SU-DHL-6 (cell line): ENCODE measurements at regions not wholly inside any gene's neighbourhood (a gene's known extent, or its start where the extent isn't known, plus 50 kb on each side); places are given as distances from the start of the nearest gene placed in this dataset.

ENCODE experiments used
- H2AFZ ChIP-seq: fragments of 200-600 bp; sonication (generic); 2 replicates; pipeline ENCODE4 v1.6.1; 2014; ENCODE audit warnings: low read depth, mild to moderate bottlenecking, moderate library complexity, mixed read lengths, antibody characterized with exemption, low read length; ENCODE audit not compliant: severe bottlenecking
- H3F3A ChIP-seq: fragments of 200-600 bp; shearing (Covaris generic); 2 replicates; pipeline ENCODE4 v1.6.0; 2016; ENCODE audit warnings: antibody characterized with exemption, mild to moderate bottlenecking; ENCODE audit not compliant: insufficient read depth
- H3K27ac ChIP-seq: fragments of 200-600 bp; sonication (generic); 2 replicates; pipeline ENCODE4 v1.5.1; 2016; ENCODE audit warnings: low read depth, mild to moderate bottlenecking, low read length, moderate library complexity, mixed read lengths
- H3K27me3 ChIP-seq: fragments of 200-600 bp; sonication (generic), shearing (Covaris generic); 2 replicates; pipeline ENCODE4 v1.6.0; 2014; ENCODE audit warnings: mild to moderate bottlenecking, low read length
- H3K36me3 ChIP-seq: fragments of 200-600 bp; sonication (generic); 2 replicates; pipeline ENCODE4 v1.6.1; 2014; ENCODE audit warnings: mild to moderate bottlenecking, low read length, mixed read lengths
- H3K4me2 ChIP-seq: fragments of 300-600, 200-600 bp; shearing (Covaris generic), sonication (generic); 2 replicates; pipeline ENCODE4 v1.6.0; 2014; ENCODE audit warnings: low read length, low read depth, mild to moderate bottlenecking; ENCODE audit not compliant: poor library complexity, severe bottlenecking
- H3K4me3 ChIP-seq: fragments of 200-600 bp; sonication (generic); 2 replicates; pipeline ENCODE4 v1.5.1; 2014; ENCODE audit warnings: antibody characterized with exemption, low read length, mild to moderate bottlenecking, mixed read lengths; ENCODE audit not compliant: insufficient read depth, poor library complexity, severe bottlenecking
- H3K79me2 ChIP-seq: fragments of 200-600 bp; sonication (generic); 2 replicates; pipeline ENCODE4 v1.6.1; 2014; ENCODE audit warnings: mild to moderate bottlenecking, low read length, moderate library complexity; ENCODE audit not compliant: insufficient read depth
- H3K9ac ChIP-seq: fragments of 200-600 bp; sonication (generic); 2 replicates; pipeline ENCODE4 v1.7.0; 2014; ENCODE audit warnings: mild to moderate bottlenecking, low read length
- H3K9me2 ChIP-seq: fragments of 200-600 bp; sonication (generic); replicated peaks from 2 replicates; pipeline ENCODE4 v1.6.1; 2014; ENCODE audit warnings: low read length; ENCODE audit not compliant: insufficient read depth
- H3K9me3 ChIP-seq: fragments of 200-600 bp; sonication (generic); 2 replicates; pipeline ENCODE4 v1.6.1; 2014; ENCODE audit warnings: low read length, mixed read lengths; ENCODE audit not compliant: insufficient read depth
- H4K20me1 ChIP-seq: fragments of 200-600 bp; sonication (generic); 2 replicates; pipeline ENCODE4 v1.6.1; 2014; ENCODE audit warnings: low read depth, mild to moderate bottlenecking, antibody characterized with exemption, low read length, moderate library complexity, mixed read lengths
- EZH2phosphoT487 ChIP-seq: fragments of 200-600 bp; sonication (generic), shearing (Covaris generic); conservative IDR thresholded peaks from 2 replicates; pipeline ENCODE4 v1.6.1; 2018; ENCODE audit warnings: mild to moderate bottlenecking, antibody characterized with exemption, low read length, moderate library complexity, mixed read lengths
- TF ChIP-seq, protein P1 (sequence below): fragments of 200-600 bp; sonication (generic); IDR thresholded peaks from one replicate; pipeline ENCODE4 v1.5.1; 2017; ENCODE audit warnings: antibody characterized with exemption, mild to moderate bottlenecking, low read length, moderate library complexity; ENCODE audit not compliant: insufficient read depth, poor library complexity, severe bottlenecking

- Histone ChIP-seq H2AFZ (no peak overlapping the region), H3K27ac (no peak overlapping the region)
- no peak for TF ChIP-seq EZH2phosphoT487
- TF ChIP-seq, protein P1, sequence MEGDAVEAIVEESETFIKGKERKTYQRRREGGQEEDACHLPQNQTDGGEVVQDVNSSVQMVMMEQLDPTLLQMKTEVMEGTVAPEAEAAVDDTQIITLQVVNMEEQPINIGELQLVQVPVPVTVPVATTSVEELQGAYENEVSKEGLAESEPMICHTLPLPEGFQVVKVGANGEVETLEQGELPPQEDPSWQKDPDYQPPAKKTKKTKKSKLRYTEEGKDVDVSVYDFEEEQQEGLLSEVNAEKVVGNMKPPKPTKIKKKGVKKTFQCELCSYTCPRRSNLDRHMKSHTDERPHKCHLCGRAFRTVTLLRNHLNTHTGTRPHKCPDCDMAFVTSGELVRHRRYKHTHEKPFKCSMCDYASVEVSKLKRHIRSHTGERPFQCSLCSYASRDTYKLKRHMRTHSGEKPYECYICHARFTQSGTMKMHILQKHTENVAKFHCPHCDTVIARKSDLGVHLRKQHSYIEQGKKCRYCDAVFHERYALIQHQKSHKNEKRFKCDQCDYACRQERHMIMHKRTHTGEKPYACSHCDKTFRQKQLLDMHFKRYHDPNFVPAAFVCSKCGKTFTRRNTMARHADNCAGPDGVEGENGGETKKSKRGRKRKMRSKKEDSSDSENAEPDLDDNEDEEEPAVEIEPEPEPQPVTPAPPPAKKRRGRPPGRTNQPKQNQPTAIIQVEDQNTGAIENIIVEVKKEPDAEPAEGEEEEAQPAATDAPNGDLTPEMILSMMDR = no peak
Measured at GRCh38 chr3:176942305-176942704, 255.0 kb downstream of the TBL1XR1 start.

GRCh38 chr3:176941689-176942088, 255.6 kb downstream of the TBL1XR1 start:
- H3K4me2 ChIP-seq = no peak overlapping the region
- no peak for TF ChIP-seq EZH2phosphoT487
- TF ChIP-seq, protein P1 = no peak

More at GRCh38 chr3:176942305-176942704, 255.0 kb downstream of the TBL1XR1 start:
- Histone ChIP-seq H3K9ac (no peak overlapping the region), H3F3A (no peaks in the 10 kb centered on the region), H3K4me2 (no peak overlapping the region), H3K27me3 (no peaks in the 10 kb centered on the region), H3K9me3 (no peaks in the 10 kb centered on the region), H3K79me2 (no peaks in the 10 kb centered on the region), H3K4me3 (no peak overlapping the region), H4K20me1 (no peaks in the 10 kb centered on the region), H3K36me3 (no peaks in the 10 kb centered on the region), H3K9me2 (no peaks in the 10 kb centered on the region)

GRCh38 chr3:176939022-176939817, 258.1 kb downstream of the TBL1XR1 start:
- TF ChIP-seq, protein P1 = peak; percentile 84
- TF ChIP-seq EZH2phosphoT487 = no peak
- H3K4me2 ChIP-seq = no peak overlapping the region
- H4K20me1 ChIP-seq = no peaks in the 10 kb centered on the region
- no peaks in the 10 kb centered on the region for H3K79me2 ChIP-seq
- H3K9ac ChIP-seq = no peak overlapping the region
- no peaks in the 10 kb centered on the region for H3K27me3 ChIP-seq
- H2AFZ ChIP-seq = no peak overlapping the region
- H3K4me3 ChIP-seq = no peak overlapping the region
- no peak overlapping the region for H3K27ac ChIP-seq
- H3F3A ChIP-seq = no peaks in the 10 kb centered on the region
- H3K9me2 ChIP-seq = no peaks in the 10 kb centered on the region
- H3K36me3 ChIP-seq = no peaks in the 10 kb centered on the region
- H3K9me3 ChIP-seq = no peaks in the 10 kb centered on the region

More at GRCh38 chr3:176941689-176942088, 255.6 kb downstream of the TBL1XR1 start:
- H3K9me3 ChIP-seq = no peaks in the 10 kb centered on the region
- no peaks in the 10 kb centered on the region for H3F3A ChIP-seq
- no peaks in the 10 kb centered on the region for H3K36me3 ChIP-seq
- H3K4me3 ChIP-seq = no peak overlapping the region
- no peaks in the 10 kb centered on the region for H3K9me2 ChIP-seq
- no peak overlapping the region for H2AFZ ChIP-seq
- H3K79me2 ChIP-seq = no peaks in the 10 kb centered on the region
- H4K20me1 ChIP-seq = no peaks in the 10 kb centered on the region
- H3K27ac ChIP-seq = no peak overlapping the region
- H3K9ac ChIP-seq = no peak overlapping the region
- H3K27me3 ChIP-seq = no peaks in the 10 kb centered on the region
